Endodermal cell (in vitro differentiated cells): ENCODE measurements at regions not wholly inside any gene's neighbourhood (a gene's known extent, or its start where the extent isn't known, plus 50 kb on each side); places are given as distances from the start of the nearest gene placed in this dataset.

ENCODE experiments used
- DNase-seq: peaks from one replicate; pipeline ENCODE4 v3.0.0-alpha.2; 2017
- H3K27ac ChIP-seq: 2 replicates; pipeline ENCODE4 v1.5.1; 2013; ENCODE audit warnings: mild to moderate bottlenecking, low read depth, low read length, moderate library complexity
- H3K27me3 ChIP-seq: 2 replicates; pipeline ENCODE4 v1.6.1; 2013; ENCODE audit warnings: mild to moderate bottlenecking, low read length, moderate library complexity; ENCODE audit not compliant: insufficient read depth, control insufficient read depth, poor library complexity, severe bottlenecking
- H3K36me3 ChIP-seq: 2 replicates; pipeline ENCODE4 v1.7.0; 2013; ENCODE audit warnings: mild to moderate bottlenecking, low read length, moderate library complexity; ENCODE audit not compliant: control insufficient read depth, insufficient read depth
- H3K4me1 ChIP-seq: one replicate; pipeline ENCODE4 v1.7.0; 2013; ENCODE audit warnings: low read length; ENCODE audit not compliant: control insufficient read depth, insufficient read depth
- H3K4me3 ChIP-seq: 2 replicates; pipeline ENCODE4 v1.5.1; 2013; ENCODE audit warnings: mild to moderate bottlenecking, low read length, moderate library complexity
- H3K9ac ChIP-seq: 2 replicates; pipeline ENCODE4 v1.6.1; 2013; ENCODE audit warnings: mild to moderate bottlenecking, low read length, moderate library complexity; ENCODE audit not compliant: poor library complexity, severe bottlenecking; ENCODE audit errors: extremely low read depth
- H3K9me3 ChIP-seq: 2 replicates; pipeline ENCODE4 v1.6.1; 2013; ENCODE audit warnings: mild to moderate bottlenecking, low read length, moderate library complexity; ENCODE audit not compliant: control insufficient read depth
- H3K27ac Mint-ChIP-seq: 2 replicates; pipeline ENCODE4 v1.8.0; 2020; ENCODE audit warnings: mixed read lengths
- H3K27me3 Mint-ChIP-seq: 2 replicates; pipeline ENCODE4 v1.8.0; 2021; ENCODE audit warnings: mild to moderate bottlenecking, mixed read lengths; ENCODE audit not compliant: insufficient read depth
- H3K36me3 Mint-ChIP-seq: 2 replicates; pipeline ENCODE4 v1.8.0; 2020; ENCODE audit warnings: low read depth, mixed read lengths
- H3K4me1 Mint-ChIP-seq: 2 replicates; pipeline ENCODE4 v1.8.0; 2020; ENCODE audit warnings: mixed read lengths
- H3K4me3 Mint-ChIP-seq: 2 replicates; pipeline ENCODE4 v1.8.0; 2020; ENCODE audit warnings: mild to moderate bottlenecking, moderate library complexity, mixed read lengths
- H3K9me3 Mint-ChIP-seq: 2 replicates; pipeline ENCODE4 v1.8.0; 2020; ENCODE audit warnings: mild to moderate bottlenecking, mixed read lengths
- CTCF ChIP-seq: fragments of 200-600 bp; sonication (generic); conservative IDR thresholded peaks from 2 replicates; pipeline ENCODE4 v1.5.0; 2021; ENCODE audit warnings: antibody characterized with exemption, mild to moderate bottlenecking
- WGBS, 2 experiments: methylation state at CpG; one replicate each; pipeline versions ENCODE4 v1.1.5 to v1.1.7; 2013; ENCODE audit warnings: missing lambda C conversion rate in 2 of 2, mixed read lengths in 1 of 2; ENCODE audit not compliant: insufficient coverage in 1 of 2, insufficient read length in 1 of 2; 5-methylcytosine and 5-hydroxymethylcytosine counted together

GRCh38 chr12:25655702-25656101, 102.6 kb upstream of the LMNTD1 start:
- H3K27me3 ChIP-seq = no peaks in the 10 kb centered on the region
- H3K4me1 ChIP-seq = no peaks in the 10 kb centered on the region
- Mint-ChIP-seq H3K36me3 (no peaks in the 10 kb centered on the region), H3K4me3 (no peak overlapping the region), H3K27ac (no peak overlapping the region), H3K9me3 (peaks cover 4% of the 10 kb centered on the region), H3K27me3 (peaks cover 2% of the 10 kb centered on the region), H3K4me1 (no peaks in the 10 kb centered on the region)
- H3K9me3 ChIP-seq = no peaks in the 10 kb centered on the region
- no peaks in the 10 kb centered on the region for H3K36me3 ChIP-seq
- no peak for TF ChIP-seq CTCF
- H3K4me3 ChIP-seq = no peak overlapping the region
- DNase-seq = no peak
- H3K9ac ChIP-seq = no peak overlapping the region
- no peak overlapping the region for H3K27ac ChIP-seq
- WGBS, 2 experiments = 91 to 95% methylated on average over 5 of the region's 5 CpGs

DNA sequence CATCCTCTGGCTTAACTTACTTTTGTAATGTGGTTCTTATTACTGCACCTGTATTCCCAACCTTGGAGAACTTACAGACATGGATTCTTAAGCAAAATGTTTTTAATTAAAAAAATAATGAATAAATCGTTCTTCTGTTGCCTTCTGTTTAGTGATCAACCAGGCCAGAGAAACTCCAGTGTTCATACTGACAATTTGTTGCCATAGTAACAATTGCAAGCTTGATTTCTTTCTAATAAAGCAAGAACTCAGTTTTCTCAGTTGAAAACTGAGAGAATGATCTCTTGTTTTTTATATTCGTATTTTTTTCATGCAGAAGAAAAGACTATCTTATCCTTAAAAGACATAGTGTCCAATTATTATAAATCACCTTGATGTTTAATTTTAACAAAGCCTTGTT, 106.5 kb upstream of the LMNTD1 start:
- no peak overlapping the region for H3K9ac ChIP-seq
- no peaks in the 10 kb centered on the region for H3K4me1 Mint-ChIP-seq
- H3K27ac Mint-ChIP-seq = no peak overlapping the region
- no peak for DNase-seq
- no peaks in the 10 kb centered on the region for H3K9me3 ChIP-seq
- no peak overlapping the region for H3K4me3 Mint-ChIP-seq
- H3K27me3 Mint-ChIP-seq = peaks cover 4% of the 10 kb centered on the region
- TF ChIP-seq CTCF = no peak
- H3K27ac ChIP-seq = no peak overlapping the region
- no peak overlapping the region for H3K4me3 ChIP-seq
- no peaks in the 10 kb centered on the region for H3K4me1 ChIP-seq
- H3K9me3 Mint-ChIP-seq = peaks cover 23% of the 10 kb centered on the region
- H3K36me3 Mint-ChIP-seq = peaks cover 3% of the 10 kb centered on the region
- WGBS, 2 experiments = 90 to 92% methylated on average over 1 to 2 of the region's 2 CpGs
- no peaks in the 10 kb centered on the region for H3K36me3 ChIP-seq
- H3K27me3 ChIP-seq = no peaks in the 10 kb centered on the region

- Histone ChIP-seq H3K27ac (no peak overlapping the region), H3K36me3 (no peaks in the 10 kb centered on the region), H3K27me3 (no peaks in the 10 kb centered on the region), H3K9me3 (no peaks in the 10 kb centered on the region), H3K4me3 (no peak overlapping the region), H3K4me1 (no peaks in the 10 kb centered on the region), H3K9ac (no peak overlapping the region)
- no peak overlapping the region for H3K4me3 Mint-ChIP-seq
- no peaks in the 10 kb centered on the region for H3K36me3 Mint-ChIP-seq
- peak; percentile 17 for TF ChIP-seq CTCF
- WGBS, 2 experiments = 91 to 95% methylated on average over 4 to 5 of the region's 5 CpGs
- no peak for DNase-seq
- no peak overlapping the region for H3K27ac Mint-ChIP-seq
- no peaks in the 10 kb centered on the region for H3K27me3 Mint-ChIP-seq
- H3K4me1 Mint-ChIP-seq = peaks cover 13% of the 10 kb centered on the region
- no peaks in the 10 kb centered on the region for H3K9me3 Mint-ChIP-seq
These were observed 117.3 kb upstream of the LMNTD1 start for GRCh38 chr12:25670076-25671055.
